NCI-H2171 treated with DMSO at 0.1 percent for 48 hours (cell line): ENCODE measurements at regions not wholly inside any gene's neighbourhood (a gene's known extent, or its start where the extent isn't known, plus 50 kb on each side); places are given as distances from the start of the nearest gene placed in this dataset.
"Not testable (repeated sequence)": the region's sequence is repeated elsewhere in the genome, so short reads cannot be mapped to it uniquely, and the experiment has no call there.

Source experiments
- DNase-seq: peaks from one replicate; lab custom pipeline; 2025; lab: John Stamatoyannopoulos, UW

DNA sequence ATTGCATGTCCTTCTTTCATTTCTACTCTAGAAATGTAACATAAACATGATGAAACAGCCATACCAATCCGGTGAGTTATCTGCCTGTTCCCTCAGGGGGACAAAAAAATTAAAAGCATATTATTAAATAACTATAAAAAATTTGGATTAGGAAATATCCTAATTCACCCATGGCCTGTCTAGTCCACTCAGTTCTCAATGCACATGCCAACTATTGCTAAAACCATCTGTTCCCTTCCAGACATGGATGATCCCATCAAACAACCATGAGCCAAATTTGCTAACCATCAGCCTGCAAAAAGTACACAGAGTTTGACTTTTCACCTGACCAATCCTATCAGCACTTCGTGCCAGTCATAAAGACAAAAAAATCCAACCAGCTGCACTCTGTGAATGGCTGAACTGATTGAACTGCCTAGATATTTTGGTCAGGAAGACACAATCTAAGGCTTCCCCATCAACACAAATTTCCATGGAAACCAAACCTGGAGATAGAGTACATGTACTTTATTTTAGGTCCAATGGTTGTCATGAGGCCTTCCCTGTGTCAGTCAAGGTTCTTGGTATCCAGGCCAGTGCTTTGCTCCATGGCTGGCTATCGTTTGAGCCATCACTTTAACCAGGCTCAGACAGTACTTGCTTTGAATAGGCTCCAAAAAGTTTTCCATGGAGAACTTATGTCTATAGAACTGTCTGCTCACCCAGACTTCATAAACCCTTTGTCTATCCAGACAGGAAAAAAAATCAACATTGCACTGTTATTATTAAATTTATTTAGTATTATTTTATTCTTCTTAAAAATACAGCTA, 570.8 kb downstream of the LTN1 start:
- DNase-seq: no peak

DNA sequence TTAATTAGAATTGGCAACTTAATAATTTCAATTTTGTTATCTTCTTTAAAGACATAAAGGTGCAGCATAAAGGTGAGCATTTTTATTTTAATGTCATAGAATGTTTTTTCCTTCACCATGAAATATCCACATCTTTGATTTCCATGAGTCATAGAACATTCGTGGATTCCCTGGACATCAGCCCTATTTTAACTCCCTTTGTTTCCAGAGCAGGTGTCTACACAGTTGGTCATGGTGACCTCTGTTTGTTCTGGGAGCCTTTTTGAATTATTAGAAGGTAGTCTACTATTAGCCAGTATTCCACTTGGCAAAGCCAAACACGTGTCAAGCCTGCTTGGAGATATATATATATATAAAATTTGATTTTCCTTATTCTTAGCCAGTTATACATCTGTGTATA, 572.9 kb downstream of the LTN1 start:
- DNase-seq: no peak

GRCh38 chr21:28418726-28419514, 573.8 kb downstream of the LTN1 start:
- DNase-seq: no peak

DNA sequence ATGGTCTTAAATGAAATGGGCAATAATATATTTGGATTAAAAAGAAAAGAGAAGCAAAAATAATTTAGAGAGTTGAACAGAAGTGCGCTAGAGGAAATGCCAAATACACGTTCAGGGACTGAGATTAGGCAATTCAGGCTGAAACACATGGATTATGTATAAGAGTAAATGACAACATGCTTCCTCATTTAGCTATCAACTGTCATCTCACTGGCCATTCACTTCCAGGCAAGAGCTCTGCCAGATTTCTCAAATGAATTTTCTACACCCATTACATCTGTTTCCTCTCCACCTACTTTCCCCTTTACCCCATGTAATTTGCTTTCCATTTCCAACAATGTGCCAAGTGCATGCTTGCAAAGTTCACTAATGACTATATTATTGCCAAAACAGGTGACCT, 582.4 kb downstream of the LTN1 start:
- DNase-seq: no peak

DNA sequence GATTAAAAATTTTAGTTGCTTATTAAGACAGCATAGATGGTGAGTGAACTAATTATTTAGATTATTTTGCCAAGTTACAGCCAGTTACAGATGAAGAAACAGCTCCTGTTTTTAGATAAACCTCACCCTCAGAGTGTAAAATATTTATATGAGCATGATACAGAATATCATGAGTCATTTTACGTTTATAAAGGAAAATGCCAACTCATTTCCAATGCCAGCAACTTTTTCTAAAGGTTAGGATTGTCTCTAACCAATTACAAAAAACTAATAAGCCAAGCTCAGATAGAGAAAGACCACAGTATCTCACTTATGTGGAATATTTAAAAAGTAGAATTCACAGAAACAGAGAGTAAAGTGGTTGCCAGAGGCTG, 590.1 kb downstream of the LTN1 start:
- no peak for DNase-seq

DNA sequence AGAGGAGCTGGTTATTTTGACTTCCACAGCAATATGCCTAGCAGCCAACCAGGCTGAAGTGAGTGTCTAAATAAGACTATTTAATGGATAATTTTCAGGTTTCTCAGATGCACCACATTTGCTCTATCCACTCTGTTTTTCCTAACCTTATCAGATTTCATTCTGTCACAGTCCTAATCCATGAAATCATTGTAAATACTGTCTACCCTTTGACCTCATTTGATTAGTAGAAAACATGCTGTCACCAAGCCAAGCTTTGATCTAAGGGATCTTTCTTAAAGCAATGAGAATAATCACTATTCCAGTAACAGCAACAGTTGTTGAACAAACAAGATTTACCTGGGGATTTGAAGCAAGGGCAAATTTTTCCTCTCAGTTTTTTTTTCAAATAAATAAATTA, 595.6 kb downstream of the LTN1 start:
- DNase-seq: no peak

GRCh38 chr21:28396421-28396820, 596.3 kb downstream of the LTN1 start:
- DNase-seq: no peak

GRCh38 chr21:28393279-28393678, 599.4 kb downstream of the LTN1 start:
- peak; percentile 87 for DNase-seq

DNA sequence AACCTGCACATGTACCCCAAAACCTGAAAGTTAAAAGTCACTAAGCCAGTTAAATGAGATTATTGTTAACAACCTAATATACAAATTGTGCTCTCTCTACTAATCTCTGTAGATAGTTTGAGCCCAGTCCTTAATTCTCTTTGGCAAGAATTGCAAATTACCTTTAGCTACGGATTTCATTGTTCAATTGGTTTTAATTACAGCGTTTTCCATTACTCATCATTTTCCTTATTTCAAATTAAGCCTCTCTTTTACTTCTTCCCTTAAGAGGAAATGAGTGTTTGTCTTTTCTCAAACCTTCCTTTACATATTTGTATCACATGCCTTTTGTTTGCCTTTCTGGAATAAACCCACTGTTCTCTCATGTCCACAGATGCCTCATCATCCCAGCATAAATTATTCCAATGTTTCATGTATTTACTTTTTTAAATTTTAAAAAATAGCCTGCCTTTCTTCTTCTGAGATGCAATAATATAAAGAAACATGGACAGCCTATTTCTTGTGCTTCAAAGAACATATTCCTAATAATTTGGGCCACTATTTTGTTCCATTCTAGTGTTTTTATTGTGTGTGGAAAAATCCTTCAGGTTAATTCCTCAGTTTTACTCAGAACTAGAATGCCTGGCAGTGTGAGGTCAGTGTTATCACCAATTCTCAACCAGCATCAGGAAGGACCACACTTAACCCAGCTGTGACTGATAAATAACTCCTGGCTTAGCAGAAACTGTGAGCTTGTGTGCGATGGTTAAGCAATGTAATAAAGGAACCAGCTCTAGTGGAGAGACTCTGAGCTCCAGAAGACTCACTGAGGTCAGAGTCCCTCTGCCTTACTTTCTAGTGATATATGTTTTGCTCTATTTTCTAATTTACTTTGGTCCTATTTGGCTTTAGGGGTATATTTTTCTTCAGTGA, 600.5 kb downstream of the LTN1 start:
- DNase-seq: no peak

DNA sequence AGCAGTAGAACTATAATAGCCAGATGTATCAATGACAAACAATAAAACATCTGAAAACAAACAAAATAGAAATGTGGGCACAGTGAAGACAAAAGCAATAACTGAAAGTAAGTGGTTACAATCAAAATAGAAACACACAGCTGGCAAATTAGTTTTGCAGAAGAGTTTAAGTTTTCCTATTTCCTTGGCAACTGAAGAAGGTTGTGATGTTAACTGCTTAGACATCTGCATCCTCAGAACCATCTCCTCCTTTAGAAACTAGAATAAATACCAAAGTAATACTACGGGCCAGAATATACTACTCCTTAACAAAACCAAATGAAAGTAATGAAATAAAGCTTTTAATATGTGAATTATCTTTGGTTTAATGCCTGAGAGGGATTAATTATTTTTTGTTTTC, 605.5 kb downstream of the LTN1 start:
- no peak for DNase-seq

DNA sequence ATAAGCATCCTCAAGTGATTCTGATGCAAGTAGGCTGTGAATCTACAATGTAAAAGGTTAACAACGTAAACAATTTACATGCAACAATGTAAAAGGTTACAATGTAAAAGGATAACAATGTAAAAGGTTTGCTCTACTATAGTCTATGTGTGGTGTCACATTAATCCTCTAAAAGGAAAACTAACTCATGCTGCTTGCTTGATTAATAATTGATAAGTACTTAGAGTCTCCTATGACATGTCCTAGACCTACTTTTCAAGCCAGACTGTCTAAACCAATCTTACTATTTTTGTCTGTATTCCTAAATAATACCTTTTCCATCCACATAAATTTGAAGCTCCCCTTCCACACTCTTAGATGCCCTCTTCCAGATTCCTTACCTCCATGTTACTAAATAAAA, 606.8 kb downstream of the LTN1 start:
- no peak for DNase-seq

DNA sequence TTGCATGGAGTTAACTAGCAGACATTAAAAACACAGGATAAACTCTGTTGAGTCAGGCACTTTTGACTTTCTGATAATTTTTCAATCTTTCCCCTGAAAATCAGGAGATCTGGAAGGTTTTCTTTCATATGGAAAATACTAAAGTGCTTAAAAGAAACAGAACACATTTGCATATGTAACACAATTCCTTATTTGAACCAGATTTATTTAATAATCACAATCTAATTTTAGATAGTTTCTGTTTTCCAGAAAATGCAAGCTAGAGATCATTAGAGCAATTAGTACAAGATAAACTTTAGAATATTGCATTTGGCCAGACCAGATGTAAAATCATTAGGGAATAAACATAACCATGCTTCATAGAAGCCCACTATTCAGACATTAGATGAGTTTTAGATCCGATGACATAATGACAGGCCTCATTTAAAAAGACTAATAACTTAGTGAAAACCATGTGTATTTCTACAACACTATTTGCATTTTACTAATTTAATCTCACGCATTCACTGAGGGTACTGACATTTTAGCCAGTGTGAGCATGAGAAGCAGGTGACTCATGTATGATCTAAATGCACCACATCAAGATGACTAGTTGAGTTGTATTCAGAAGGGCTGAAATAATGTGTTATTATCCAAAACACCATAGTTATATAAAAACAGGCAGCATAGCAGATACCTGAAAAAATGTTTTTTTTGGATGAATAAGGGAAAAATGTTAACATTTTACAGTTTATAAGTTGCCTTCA, 611.5 kb downstream of the LTN1 start:
- DNase-seq: not testable (repeated sequence)

- no peak for DNase-seq
These were observed 612.4 kb downstream of the LTN1 start for GRCh38 chr21:28380241-28380640.

DNA sequence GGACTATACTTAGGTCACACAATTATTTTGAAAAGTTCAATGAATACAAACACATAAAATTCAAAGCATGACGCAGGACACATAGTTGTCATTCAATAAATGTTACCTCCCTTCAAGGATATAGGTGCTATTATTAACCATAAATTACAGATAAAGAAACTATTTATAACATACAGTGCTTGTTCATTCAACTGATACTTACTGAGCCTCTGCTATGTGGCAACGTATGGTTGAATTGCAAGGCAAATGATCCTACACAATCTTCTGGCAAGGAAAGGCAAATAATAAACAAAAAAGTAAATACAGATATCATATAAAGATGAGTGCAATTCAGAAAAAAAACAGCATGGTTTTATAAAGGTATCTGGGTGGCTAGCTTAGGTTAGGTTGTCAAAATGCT, 614.7 kb downstream of the LTN1 start:
- no peak for DNase-seq

- no peak for DNase-seq
These were observed 616.8 kb downstream of the LTN1 start for GRCh38 chr21:28375708-28376385.

GRCh38 chr21:28374881-28375280, 617.8 kb downstream of the LTN1 start:
- DNase-seq: no peak

GRCh38 chr21:28371713-28372112, 621.0 kb downstream of the LTN1 start:
- no peak for DNase-seq

DNA sequence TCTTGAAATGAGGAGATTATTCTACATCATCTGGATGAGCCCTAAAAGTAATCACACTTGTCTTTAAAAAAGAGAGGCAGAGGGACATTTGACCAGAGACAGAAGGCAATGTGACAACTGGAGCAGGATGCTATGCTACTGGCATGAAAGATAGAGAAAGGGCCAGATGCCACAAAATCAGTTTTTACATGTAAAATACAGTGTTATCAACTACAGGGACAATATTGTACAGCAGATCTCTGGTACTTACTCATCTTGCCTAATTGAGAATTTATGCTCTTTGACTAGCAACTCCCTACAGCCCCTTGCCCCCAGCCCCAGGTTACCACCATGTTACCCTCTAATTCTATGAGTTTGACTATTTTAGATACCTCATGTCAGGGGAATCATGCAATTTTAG, 633.4 kb downstream of the LTN1 start:
- DNase-seq: no peak

DNA sequence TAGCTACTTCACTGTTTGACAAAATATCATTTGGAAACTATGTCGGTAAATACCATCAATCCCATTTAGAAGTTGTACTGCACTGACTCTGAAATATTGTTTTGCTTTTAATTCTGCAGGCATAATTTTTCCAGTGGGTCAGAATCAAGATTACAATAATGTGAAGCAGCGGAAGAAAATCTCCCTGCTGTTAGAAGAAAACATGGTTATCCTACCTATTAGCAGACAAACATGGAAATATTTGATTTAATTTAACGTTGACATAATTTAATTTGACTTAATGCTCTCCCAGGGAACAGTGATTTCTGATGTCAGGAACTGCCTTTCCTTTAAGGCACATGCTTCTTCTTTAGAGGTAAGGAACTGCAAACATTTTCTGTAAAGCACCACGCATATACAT, 634.0 kb downstream of the LTN1 start:
- no peak for DNase-seq

DNA sequence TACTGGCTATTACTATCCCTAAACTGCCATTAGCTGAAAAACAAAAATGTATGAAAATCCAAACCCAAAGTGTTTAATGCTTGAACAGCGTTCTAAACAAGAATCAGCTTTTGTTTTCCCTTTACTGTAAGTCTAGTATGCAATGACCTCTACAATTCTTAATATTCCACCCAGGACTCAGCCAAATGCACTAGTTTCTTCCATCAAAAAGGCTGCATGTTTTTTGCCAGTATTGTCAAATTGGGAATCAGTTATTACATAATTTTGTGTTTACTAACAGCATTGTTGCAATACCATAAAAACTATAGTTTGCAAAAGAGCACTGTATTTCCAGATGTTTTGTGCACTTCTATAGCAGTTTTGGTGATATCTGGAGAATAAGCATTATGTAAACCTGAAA, 634.5 kb downstream of the LTN1 start:
- DNase-seq: no peak

- DNase-seq: no peak
These were observed 634.9 kb downstream of the LTN1 start for GRCh38 chr21:28357743-28358142.
